B cell (primary cell): ENCODE measurements at regions not wholly inside any gene's neighbourhood (a gene's known extent, or its start where the extent isn't known, plus 50 kb on each side); places are given as distances from the start of the nearest gene placed in this dataset.

ENCODE experiments used
- EZH2 ChIP-seq: IDR thresholded peaks from 2 replicates; pipeline ENCODE4 v1.6.1; 2012; ENCODE audit warnings: borderline replicate concordance, low read depth, mild to moderate bottlenecking, moderate library complexity, low read length; ENCODE audit not compliant: insufficient read depth, poor library complexity, severe bottlenecking
- TF ChIP-seq, protein P1 (sequence below): fragments of 200-600 bp; IDR thresholded peaks from one replicate; pipeline ENCODE4 v1.8.0; 2022; ENCODE audit warnings: antibody characterized with exemption, mild to moderate bottlenecking

DNA sequence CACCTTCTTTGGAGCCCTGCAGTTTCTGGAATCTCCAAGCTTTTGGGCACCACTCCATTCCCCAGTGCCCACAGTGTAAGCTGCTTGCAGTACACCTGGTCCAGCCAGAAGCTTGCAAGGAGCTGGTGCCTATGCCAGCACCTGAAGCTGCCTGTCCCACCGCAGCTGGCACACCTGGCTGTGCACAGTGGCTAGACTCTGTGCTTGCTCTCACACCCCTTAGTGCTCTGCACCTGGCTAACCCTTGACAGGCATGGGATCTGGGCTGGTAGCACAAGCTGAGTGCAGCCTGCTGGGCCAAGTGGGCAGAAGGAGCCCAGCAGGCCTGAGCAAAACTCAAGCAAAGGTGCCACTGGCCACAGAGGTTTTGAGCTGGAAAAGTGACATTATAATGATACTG is 183.8 kb upstream of the MC4R start:
- TF ChIP-seq, protein P1, sequence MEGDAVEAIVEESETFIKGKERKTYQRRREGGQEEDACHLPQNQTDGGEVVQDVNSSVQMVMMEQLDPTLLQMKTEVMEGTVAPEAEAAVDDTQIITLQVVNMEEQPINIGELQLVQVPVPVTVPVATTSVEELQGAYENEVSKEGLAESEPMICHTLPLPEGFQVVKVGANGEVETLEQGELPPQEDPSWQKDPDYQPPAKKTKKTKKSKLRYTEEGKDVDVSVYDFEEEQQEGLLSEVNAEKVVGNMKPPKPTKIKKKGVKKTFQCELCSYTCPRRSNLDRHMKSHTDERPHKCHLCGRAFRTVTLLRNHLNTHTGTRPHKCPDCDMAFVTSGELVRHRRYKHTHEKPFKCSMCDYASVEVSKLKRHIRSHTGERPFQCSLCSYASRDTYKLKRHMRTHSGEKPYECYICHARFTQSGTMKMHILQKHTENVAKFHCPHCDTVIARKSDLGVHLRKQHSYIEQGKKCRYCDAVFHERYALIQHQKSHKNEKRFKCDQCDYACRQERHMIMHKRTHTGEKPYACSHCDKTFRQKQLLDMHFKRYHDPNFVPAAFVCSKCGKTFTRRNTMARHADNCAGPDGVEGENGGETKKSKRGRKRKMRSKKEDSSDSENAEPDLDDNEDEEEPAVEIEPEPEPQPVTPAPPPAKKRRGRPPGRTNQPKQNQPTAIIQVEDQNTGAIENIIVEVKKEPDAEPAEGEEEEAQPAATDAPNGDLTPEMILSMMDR: no peak
- no peak for TF ChIP-seq EZH2
